Adipocyte (in vitro differentiated cells): ENCODE measurements at regions not wholly inside any gene's neighbourhood (a gene's known extent, or its start where the extent isn't known, plus 50 kb on each side); places are given as distances from the start of the nearest gene placed in this dataset.
"Not testable (repeated sequence)": the region's sequence is repeated elsewhere in the genome, so short reads cannot be mapped to it uniquely, and the experiment has no call there.

ENCODE experiments used
- DNase-seq: peaks from one replicate; pipeline ENCODE4 v3.0.0-alpha.2; 2015; ENCODE audit warnings: low read depth
- H3K27me3 ChIP-seq: replicated peaks from 2 replicates; pipeline ENCODE4 v1.7.0; 2013; ENCODE audit warnings: mild to moderate bottlenecking, low read length, moderate library complexity; ENCODE audit not compliant: control insufficient read depth, insufficient read depth
- H3K36me3 ChIP-seq: 2 replicates; pipeline ENCODE4 v1.7.0; 2013; ENCODE audit warnings: low read length, mild to moderate bottlenecking, moderate library complexity; ENCODE audit not compliant: control insufficient read depth, insufficient read depth, severe bottlenecking
- H3K4me1 ChIP-seq: 2 replicates; pipeline ENCODE4 v1.7.0; 2013; ENCODE audit warnings: mild to moderate bottlenecking, low read length, moderate library complexity; ENCODE audit not compliant: control insufficient read depth, insufficient read depth
- H3K4me3 ChIP-seq: 2 replicates; pipeline ENCODE4 v1.7.0; 2013; ENCODE audit warnings: mild to moderate bottlenecking, low read length, moderate library complexity
- H3K9ac ChIP-seq: 2 replicates; pipeline ENCODE4 v1.7.0; 2013; ENCODE audit warnings: mild to moderate bottlenecking, low read length, moderate library complexity
- H3K9me3 ChIP-seq: 2 replicates; pipeline ENCODE4 v1.7.0; 2013; ENCODE audit warnings: mild to moderate bottlenecking, low read length, moderate library complexity; ENCODE audit not compliant: control insufficient read depth

DNA sequence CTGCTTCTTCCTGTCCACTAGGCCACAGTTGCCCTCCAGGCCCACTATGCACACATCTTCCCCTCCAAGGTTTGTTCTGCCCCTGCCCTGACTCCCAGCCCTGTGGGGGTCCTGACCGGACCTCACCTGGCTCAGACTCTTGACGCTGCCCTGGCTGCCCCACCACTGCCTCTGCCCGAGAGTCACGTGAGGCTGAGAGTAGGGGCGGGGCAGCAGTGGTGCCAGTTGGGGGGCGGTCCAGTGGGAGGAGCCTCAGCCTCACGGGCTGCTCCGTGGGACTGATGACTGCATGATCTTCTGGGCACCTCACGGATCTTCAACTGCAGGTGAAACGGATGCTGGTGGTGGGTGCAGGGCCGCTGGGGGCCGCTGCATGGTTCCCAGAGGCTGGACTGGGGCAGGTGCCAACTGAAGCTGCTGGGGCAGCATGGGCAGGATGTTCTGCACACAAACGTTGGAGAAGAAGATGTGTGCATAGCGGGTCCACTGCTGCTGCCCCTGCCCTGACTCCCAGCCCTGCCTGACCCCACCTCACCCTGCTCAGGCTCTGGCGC is 77.6 kb downstream of the HHIPL2 start:
- not testable (repeated sequence) for H3K9me3 ChIP-seq, H3K4me3 ChIP-seq, H3K9ac ChIP-seq, H3K36me3 ChIP-seq, H3K27me3 ChIP-seq, DNase-seq, H3K4me1 ChIP-seq

DNA sequence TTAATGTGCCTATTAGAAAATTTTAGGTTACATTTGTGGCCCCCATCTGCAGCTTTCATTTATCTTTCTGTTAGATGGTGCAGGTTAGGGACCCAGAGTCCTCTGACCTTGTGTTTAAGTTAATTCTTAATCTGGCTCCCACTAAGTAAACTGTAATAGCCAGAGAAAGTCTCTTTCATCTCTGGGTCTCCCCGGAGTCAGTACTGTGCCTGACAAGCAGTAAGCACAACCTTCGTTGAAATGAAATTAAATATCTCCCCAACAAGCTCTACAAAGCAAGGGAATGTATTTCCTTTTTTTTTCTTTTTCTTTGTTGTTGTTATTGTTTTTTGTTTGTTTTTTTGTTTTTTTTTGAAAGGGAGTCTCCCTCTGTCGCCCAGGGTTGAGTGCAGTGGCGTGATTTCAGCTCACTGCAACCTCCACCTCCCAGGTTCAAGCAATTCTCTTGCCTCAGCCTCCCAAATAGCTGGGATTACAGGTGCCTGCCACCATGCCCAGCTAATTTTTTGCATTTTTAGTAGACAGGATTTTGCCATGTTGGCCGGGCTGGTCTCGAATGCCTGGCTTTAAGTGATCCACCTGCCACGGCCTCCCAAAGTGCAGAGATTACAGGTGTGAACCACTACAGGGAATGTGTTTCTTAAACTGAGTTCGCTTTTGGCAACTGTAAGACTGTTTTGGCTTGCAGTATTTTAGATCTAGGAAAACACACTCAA is 81.6 kb downstream of the HHIPL2 start:
- Histone ChIP-seq H3K4me1 (peaks cover 6% of the 10 kb centered on the region), H3K4me3 (peak overlapping the region; percentile 85), H3K27me3 (no peaks in the 10 kb centered on the region), H3K9me3 (no peaks in the 10 kb centered on the region), H3K36me3 (no peaks in the 10 kb centered on the region), H3K9ac (peak overlapping the region; percentile 94)
- no peak for DNase-seq

DNA sequence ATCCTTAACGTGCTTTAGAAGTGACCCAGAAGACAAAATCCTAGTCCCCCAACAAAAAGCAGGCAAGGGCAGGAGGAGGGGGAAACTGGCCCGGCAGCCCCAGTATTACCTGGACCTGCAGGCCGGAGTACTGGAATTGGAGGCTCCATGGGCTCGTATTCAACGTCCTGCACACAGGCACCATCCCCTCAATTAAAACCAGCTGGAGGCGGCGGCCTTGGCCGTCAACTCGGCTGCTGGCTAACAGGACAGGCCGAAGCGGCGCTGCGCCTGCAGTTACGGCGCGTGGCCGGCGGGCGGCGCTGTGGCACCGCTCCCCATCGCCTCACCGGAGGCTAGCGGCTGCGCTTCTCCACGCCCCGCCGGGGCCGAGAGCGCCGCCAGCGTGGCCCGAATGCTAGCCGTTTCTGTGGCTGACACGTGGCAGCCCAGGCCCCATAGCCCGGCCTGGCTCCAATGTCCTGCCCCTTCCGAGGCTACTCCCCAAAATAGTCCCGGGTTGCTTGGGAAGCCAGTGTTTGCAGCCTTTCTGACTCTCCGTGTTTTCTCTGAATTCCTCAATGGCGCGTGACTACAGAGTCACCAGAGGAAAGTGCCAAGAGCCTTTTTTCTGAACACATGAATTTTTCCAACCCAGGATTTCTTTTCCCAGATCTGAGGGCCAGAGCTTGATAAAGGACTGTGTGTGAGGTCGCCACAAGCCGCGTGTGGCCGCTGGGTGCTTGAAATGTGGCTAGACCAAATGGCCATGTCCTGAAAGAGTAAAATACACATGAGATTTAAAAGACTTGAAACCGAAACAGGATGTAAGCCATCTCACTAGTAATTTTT is 82.5 kb downstream of the HHIPL2 start:
- Histone ChIP-seq H3K4me1 (peaks cover 6% of the 10 kb centered on the region), H3K27me3 (no peaks in the 10 kb centered on the region), H3K9ac (peak overlapping the region; percentile 94), H3K9me3 (no peaks in the 10 kb centered on the region), H3K4me3 (peak overlapping the region; percentile 85), H3K36me3 (no peaks in the 10 kb centered on the region)
- DNase-seq = peak; percentile 97

DNA sequence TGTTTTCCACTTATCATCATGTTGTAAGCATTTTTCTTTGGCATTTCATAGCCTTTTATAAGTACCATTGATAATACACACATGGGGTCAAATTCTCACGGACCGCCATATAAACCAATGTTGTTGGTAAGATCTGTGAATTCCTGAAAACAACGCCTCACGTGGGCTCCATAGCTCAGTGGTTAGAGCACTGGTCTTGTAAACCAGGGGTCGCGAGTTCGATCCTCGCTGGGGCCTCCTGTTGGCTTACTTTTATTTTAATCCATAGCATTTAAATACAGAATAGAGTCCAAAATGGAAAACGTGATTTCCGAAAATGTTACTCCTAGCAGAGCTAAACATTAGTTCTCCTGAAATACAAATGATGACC is 83.1 kb downstream of the HHIPL2 start:
- Histone ChIP-seq H3K36me3 (no peaks in the 10 kb centered on the region), H3K4me1 (peaks cover 6% of the 10 kb centered on the region), H3K9ac (peak overlapping the region; percentile 94), H3K9me3 (no peaks in the 10 kb centered on the region), H3K27me3 (no peaks in the 10 kb centered on the region), H3K4me3 (peak overlapping the region; percentile 85)
- peak; percentile 84 for DNase-seq

DNA sequence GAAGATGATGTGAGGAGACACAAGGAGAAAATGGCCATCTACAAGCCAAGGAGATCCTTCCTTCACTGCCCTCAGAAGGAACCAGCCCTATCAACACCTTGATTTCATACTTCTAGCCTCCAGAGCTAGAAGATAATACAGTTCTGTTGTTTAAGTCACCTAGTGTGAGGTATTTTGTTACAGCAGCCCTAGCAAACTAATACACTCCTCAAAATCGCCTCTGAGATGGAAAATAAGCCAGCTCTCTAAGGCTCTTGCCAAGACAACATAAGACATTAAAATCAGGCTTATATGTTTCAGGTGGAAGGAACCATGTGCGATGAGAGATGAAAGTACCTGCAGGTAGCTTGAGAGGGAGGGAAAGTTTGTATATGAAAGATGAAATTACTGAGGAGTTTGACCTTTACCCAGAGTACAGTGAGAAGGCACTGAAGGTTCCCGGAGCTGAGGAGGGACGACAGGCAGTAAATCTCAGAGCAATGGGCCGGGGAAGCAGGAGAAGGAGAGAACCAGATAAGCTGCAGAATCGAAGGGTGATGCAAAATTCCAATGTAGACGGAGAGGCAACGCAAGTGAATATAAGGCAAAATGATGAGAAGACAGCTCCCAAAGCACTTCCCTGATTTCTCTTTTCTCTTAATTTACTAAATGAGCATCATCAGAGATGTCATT is 84.7 kb downstream of the HHIPL2 start:
- no peaks in the 10 kb centered on the region for H3K27me3 ChIP-seq
- H3K9ac ChIP-seq = no peak overlapping the region
- no peak overlapping the region for H3K4me3 ChIP-seq
- no peaks in the 10 kb centered on the region for H3K36me3 ChIP-seq
- no peak for DNase-seq
- peaks cover 6% of the 10 kb centered on the region for H3K4me1 ChIP-seq
- H3K9me3 ChIP-seq = no peaks in the 10 kb centered on the region

DNA sequence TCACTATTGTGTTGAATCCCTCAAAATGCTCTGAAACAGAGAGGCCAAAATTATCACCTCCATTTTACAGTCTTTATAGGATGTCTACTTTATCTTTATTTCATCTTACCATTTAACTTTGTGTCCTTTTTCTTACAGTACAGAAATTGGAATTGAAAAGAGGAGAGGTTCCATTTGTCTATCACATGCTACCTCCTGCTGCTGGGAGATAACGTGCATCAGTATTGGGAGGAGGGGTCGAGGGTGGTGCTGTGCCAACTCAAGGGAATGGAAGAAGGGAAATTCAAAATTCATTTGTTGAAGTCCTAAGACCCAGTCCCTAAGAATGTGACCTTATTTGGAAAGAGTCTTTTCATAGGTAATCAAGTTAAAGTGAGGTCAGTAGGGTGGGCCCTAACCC is 85.3 kb downstream of the HHIPL2 start:
- peaks cover 6% of the 10 kb centered on the region for H3K4me1 ChIP-seq
- H3K9ac ChIP-seq = no peak overlapping the region
- no peak for DNase-seq
- no peaks in the 10 kb centered on the region for H3K27me3 ChIP-seq
- no peaks in the 10 kb centered on the region for H3K36me3 ChIP-seq
- peaks cover 4% of the 10 kb centered on the region for H3K9me3 ChIP-seq
- no peak overlapping the region for H3K4me3 ChIP-seq

DNA sequence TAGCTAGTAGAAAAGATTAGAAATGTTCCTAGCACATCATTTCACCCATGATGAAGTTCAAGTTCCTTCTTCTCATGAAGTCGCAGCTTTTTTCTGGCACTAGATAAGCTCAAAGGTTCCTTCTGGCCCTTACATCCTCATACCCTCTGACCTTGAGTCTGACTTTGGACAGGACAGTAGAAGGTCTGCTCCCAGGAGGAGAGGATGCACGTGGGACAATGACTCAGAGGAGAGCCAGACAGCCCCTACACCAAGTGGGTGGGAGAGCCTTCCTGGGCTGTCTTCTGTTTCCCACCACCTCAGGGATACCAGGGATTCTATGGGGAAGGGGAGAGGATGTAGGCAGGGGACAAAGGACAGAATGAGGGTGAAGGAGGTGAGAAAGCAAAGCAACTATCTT is 86.0 kb downstream of the HHIPL2 start:
- no peak overlapping the region for H3K9ac ChIP-seq
- H3K9me3 ChIP-seq = peaks cover 11% of the 10 kb centered on the region
- DNase-seq = no peak
- H3K4me1 ChIP-seq = peaks cover 6% of the 10 kb centered on the region
- no peaks in the 10 kb centered on the region for H3K27me3 ChIP-seq
- no peak overlapping the region for H3K4me3 ChIP-seq
- H3K36me3 ChIP-seq = no peaks in the 10 kb centered on the region

DNA sequence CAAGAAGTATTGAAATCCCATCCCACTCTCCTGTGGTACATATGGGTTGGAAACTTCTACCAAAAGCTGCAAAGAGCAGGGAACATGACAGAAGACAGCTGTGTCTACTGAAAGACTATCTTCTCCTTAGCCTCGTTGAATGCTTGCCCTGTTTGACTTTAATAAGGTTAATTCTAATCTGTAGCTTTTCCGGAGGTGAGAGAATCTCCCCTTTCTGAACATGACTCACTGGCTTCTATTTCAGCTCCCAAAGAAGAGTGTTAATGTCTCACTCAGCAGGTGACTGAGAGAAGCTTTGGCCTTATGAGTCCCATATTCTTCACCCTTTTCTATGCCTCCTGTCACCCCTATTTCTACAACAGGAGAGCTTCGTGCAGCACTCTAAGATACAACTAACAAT is 88.3 kb downstream of the HHIPL2 start:
- H3K9me3 ChIP-seq = peaks cover 13% of the 10 kb centered on the region
- no peak for DNase-seq
- H3K9ac ChIP-seq = no peak overlapping the region
- H3K36me3 ChIP-seq = no peaks in the 10 kb centered on the region
- H3K27me3 ChIP-seq = no peaks in the 10 kb centered on the region
- no peak overlapping the region for H3K4me3 ChIP-seq
- peaks cover 12% of the 10 kb centered on the region for H3K4me1 ChIP-seq

DNA sequence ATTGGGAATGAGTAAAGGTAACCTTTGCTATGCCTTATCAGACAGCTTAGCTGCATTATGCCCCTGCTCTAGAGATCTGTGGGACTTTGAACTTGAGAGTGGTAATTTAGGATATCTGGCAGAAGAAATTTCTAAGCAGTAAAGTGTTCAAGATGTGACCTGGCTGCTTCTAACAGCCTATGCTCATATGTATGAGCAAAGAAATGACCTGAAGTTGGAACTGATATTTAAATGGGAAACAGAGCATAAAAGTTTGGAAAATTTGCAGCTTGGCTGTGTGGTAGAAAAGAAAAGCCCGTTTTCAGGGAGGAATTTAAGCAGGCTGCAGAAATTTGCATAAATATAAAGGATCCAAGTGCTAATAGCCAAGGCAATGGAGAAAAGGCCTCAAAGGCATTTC is 90.4 kb downstream of the HHIPL2 start:
- no peak for DNase-seq
- no peaks in the 10 kb centered on the region for H3K36me3 ChIP-seq
- H3K4me3 ChIP-seq = no peak overlapping the region
- H3K9me3 ChIP-seq = peaks cover 13% of the 10 kb centered on the region
- peaks cover 21% of the 10 kb centered on the region for H3K4me1 ChIP-seq
- no peaks in the 10 kb centered on the region for H3K27me3 ChIP-seq
- no peak overlapping the region for H3K9ac ChIP-seq

DNA sequence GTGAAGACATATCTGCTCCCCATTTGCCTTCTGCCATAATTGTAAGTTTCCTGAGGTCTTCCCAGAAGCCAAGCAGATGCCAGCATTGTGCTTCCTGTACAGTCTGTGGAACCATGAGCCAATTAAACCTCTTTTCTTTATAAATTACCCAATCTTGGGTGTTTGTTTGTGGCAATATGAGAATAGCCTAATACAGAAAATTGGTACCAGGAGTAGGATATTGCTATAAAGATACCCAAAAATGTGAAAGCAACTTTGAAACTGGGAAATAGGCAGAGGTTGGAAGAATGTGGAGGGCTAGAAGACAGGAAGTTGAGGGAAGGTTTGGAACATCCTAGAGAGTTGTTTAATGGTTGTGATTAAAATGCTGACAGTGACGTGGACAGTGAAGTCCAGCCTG is 90.8 kb downstream of the HHIPL2 start:
- H3K4me3 ChIP-seq = no peak overlapping the region

More for the DNA sequence above, 90.8 kb downstream of the HHIPL2 start:
- Histone ChIP-seq H3K9me3 (peaks cover 13% of the 10 kb centered on the region), H3K9ac (no peak overlapping the region), H3K36me3 (no peaks in the 10 kb centered on the region), H3K27me3 (no peaks in the 10 kb centered on the region), H3K4me1 (peaks cover 21% of the 10 kb centered on the region)
- DNase-seq = no peak
